ENCODE measurements at regions not wholly inside any gene's neighbourhood (a gene's known extent, or its start where the extent isn't known, plus 50 kb on each side); places are given as distances from the start of the nearest gene placed in this dataset.

- TF ChIP-seq CTCF (IDR thresholded peaks at IDR 0.05 in 2 of 3, conservative IDR thresholded peaks at IDR 0.05 in 1 of 3; ENCODE audit: borderline replicate concordance in 1 of 3, insufficient read depth in 1 of 3, low read depth in 2 of 3, low read length in 2 of 3) (peak; percentile 23 to 80 (median 42); a peak in 5 of 6 replicates), POLR2A (IDR thresholded peaks at IDR 0.05; ENCODE audit: borderline replicate concordance, extremely low read depth, insufficient read depth, insufficient read length) (no peak), POLR2AphosphoS5 (IDR thresholded peaks at IDR 0.05; ENCODE audit: low read depth, low read length) (no peak), SRF (IDR thresholded peaks at IDR 0.05; ENCODE audit: low read depth) (no peak), ATF3 (IDR thresholded peaks at IDR 0.05) (no peak), SIN3A (IDR thresholded peaks at IDR 0.05; ENCODE audit: low read depth) (no peak), RAD21 (IDR thresholded peaks at IDR 0.05; ENCODE audit: low read depth) (peak; percentile 45), EZH2 (IDR thresholded peaks at IDR 0.05) (no peak), CEBPB (IDR thresholded peaks at IDR 0.05; ENCODE audit: low read depth) (no peak)
Observed at GRCh38 chrX:131827935-131828334, 195.2 kb upstream of the STK26 start.
